ENCODE measurements at regions not wholly inside any gene's neighbourhood (a gene's known extent, or its start where the extent isn't known, plus 50 kb on each side); places are given as distances from the start of the nearest gene placed in this dataset.

- TF ChIP-seq POLR2A (IDR thresholded peaks at IDR 0.05; ENCODE audit: low read depth, low read length) (no peak), POLR2AphosphoS5 (IDR thresholded peaks at IDR 0.05; ENCODE audit: low read depth, low read length) (no peak)
Measured at GRCh38 chr7:16338065-16338464, 83.3 kb downstream of the CRPPA start.

Measured in GM12892 (cell line).